H9 (cell line): ENCODE measurements at regions not wholly inside any gene's neighbourhood (a gene's known extent, or its start where the extent isn't known, plus 50 kb on each side); places are given as distances from the start of the nearest gene placed in this dataset.

Experiments used
- DNase-seq: peaks from one replicate; pipeline ENCODE4 v3.0.0-alpha.2; 2017
- H2AFZ ChIP-seq: one replicate; pipeline ENCODE4 v1.6.1; 2013; ENCODE audit warnings: mild to moderate bottlenecking, low read length, control low read depth, moderate library complexity
- H2AK5ac ChIP-seq: 2 replicates; pipeline ENCODE4 v1.6.1; 2013; ENCODE audit warnings: low read length, control low read depth, mixed read lengths; ENCODE audit not compliant: insufficient read length
- H2BK120ac ChIP-seq: one replicate; pipeline ENCODE4 v1.6.1; 2013; ENCODE audit warnings: low read depth, mild to moderate bottlenecking, low read length, control low read depth, inconsistent platforms; ENCODE audit not compliant: poor library complexity, severe bottlenecking
- H2BK12ac ChIP-seq: 2 replicates; pipeline ENCODE4 v1.6.1; 2013; ENCODE audit warnings: low read length, control low read depth, mixed read lengths, low read depth; ENCODE audit not compliant: insufficient read length
- H2BK15ac ChIP-seq: 2 replicates; pipeline ENCODE4 v1.6.1; 2013; ENCODE audit warnings: low read depth, low read length, control low read depth
- H2BK20ac ChIP-seq: one replicate; pipeline ENCODE4 v1.6.1; 2013; ENCODE audit warnings: low read depth, mild to moderate bottlenecking, low read length, control low read depth, inconsistent platforms; ENCODE audit not compliant: poor library complexity, severe bottlenecking
- H2BK5ac ChIP-seq: 2 replicates; pipeline ENCODE4 v1.6.1; 2013; ENCODE audit warnings: low read length, control low read depth, mixed read lengths; ENCODE audit not compliant: insufficient read length
- H3K14ac ChIP-seq: 2 replicates; pipeline ENCODE4 v1.6.1; 2013; ENCODE audit warnings: low read length, control low read depth; ENCODE audit not compliant: insufficient read depth
- H3K18ac ChIP-seq: 2 replicates; pipeline ENCODE4 v1.6.1; 2013; ENCODE audit warnings: low read depth, mild to moderate bottlenecking, mixed read lengths, low read length, control low read depth; ENCODE audit not compliant: insufficient read length
- H3K23ac ChIP-seq: 2 replicates; pipeline ENCODE4 v1.6.1; 2013; ENCODE audit warnings: low read length, control low read depth, mixed read lengths, low read depth; ENCODE audit not compliant: insufficient read length
- H3K23me2 ChIP-seq: 2 replicates; pipeline ENCODE4 v1.6.1; 2013; ENCODE audit warnings: low read depth, mild to moderate bottlenecking, mixed read lengths, low read length, control low read depth; ENCODE audit not compliant: insufficient read length, poor library complexity, severe bottlenecking
- H3K27ac ChIP-seq: 2 replicates; pipeline ENCODE4 v1.5.1; 2013; ENCODE audit warnings: low read length, control low read depth, mixed read lengths, low read depth; ENCODE audit not compliant: insufficient read length
- H3K27me3 ChIP-seq: 2 replicates; pipeline ENCODE4 v1.6.1; 2013; ENCODE audit warnings: low read length, control low read depth, inconsistent platforms; ENCODE audit not compliant: insufficient read depth
- H3K4ac ChIP-seq: 2 replicates; pipeline ENCODE4 v1.6.1; 2013; ENCODE audit warnings: low read depth, mild to moderate bottlenecking, control low read depth, inconsistent platforms, low read length, moderate library complexity
- H3K4me1 ChIP-seq: 2 replicates; pipeline ENCODE4 v1.6.1; 2013; ENCODE audit warnings: low read length, control low read depth, inconsistent platforms; ENCODE audit not compliant: insufficient read depth
- H3K4me2 ChIP-seq: 2 replicates; pipeline ENCODE4 v1.6.1; 2013; ENCODE audit warnings: low read length, control low read depth, mixed read lengths; ENCODE audit not compliant: insufficient read length, insufficient read depth
- H3K56ac ChIP-seq: 2 replicates; pipeline ENCODE4 v1.6.1; 2013; ENCODE audit warnings: low read depth, mild to moderate bottlenecking, mixed read lengths, low read length, control low read depth; ENCODE audit not compliant: insufficient read length
- H3K79me1 ChIP-seq: 2 replicates; pipeline ENCODE4 v1.6.1; 2013; ENCODE audit warnings: low read depth, mild to moderate bottlenecking, moderate library complexity, low read length, control low read depth, inconsistent platforms; ENCODE audit not compliant: insufficient read depth, poor library complexity, severe bottlenecking
- H3K79me2 ChIP-seq: 2 replicates; pipeline ENCODE4 v1.6.1; 2013; ENCODE audit warnings: low read length, control low read depth, inconsistent platforms; ENCODE audit not compliant: insufficient read depth
- H3K9ac ChIP-seq: 2 replicates; pipeline ENCODE4 v1.6.1; 2013; ENCODE audit warnings: low read length, control low read depth, mixed read lengths; ENCODE audit not compliant: insufficient read length; ENCODE audit errors: extremely low read depth
- H3K9me3 ChIP-seq: one replicate; pipeline ENCODE4 v1.6.1; 2013; ENCODE audit warnings: low read depth, low read length, inconsistent platforms; ENCODE audit not compliant: control insufficient read depth
- H3T11ph ChIP-seq: one replicate; pipeline ENCODE4 v1.6.1; 2013; ENCODE audit warnings: mild to moderate bottlenecking, low read length, control low read depth, inconsistent platforms
- H4K20me1 ChIP-seq: one replicate; pipeline ENCODE4 v1.6.1; 2013; ENCODE audit not compliant: control insufficient read depth, insufficient read length, insufficient read depth
- H4K5ac ChIP-seq: 2 replicates; pipeline ENCODE4 v1.6.1; 2013; ENCODE audit warnings: low read depth, mild to moderate bottlenecking, mixed read lengths, low read length, control low read depth; ENCODE audit not compliant: insufficient read length
- H4K8ac ChIP-seq: replicated peaks from 2 replicates; pipeline ENCODE4 v1.6.1; 2013; ENCODE audit warnings: low read length, control low read depth, mixed read lengths, low read depth; ENCODE audit not compliant: insufficient read length
- H4K91ac ChIP-seq: 2 replicates; pipeline ENCODE4 v1.6.1; 2013; ENCODE audit warnings: low read depth, mild to moderate bottlenecking, moderate library complexity, mixed read lengths, low read length, control low read depth; ENCODE audit not compliant: insufficient read length
- H3K27ac Mint-ChIP-seq, 3 experiments: 2 replicates in 2 of 3; 3 replicates in 1 of 3; pipeline ENCODE4 v1.8.0; 2020 to 2021; ENCODE audit warnings: mixed read lengths in 3 of 3, mild to moderate bottlenecking in 1 of 3, moderate library complexity in 1 of 3
- H3K27me3 Mint-ChIP-seq: 2 replicates; pipeline ENCODE4 v1.8.0; 2021; ENCODE audit warnings: low read depth, mild to moderate bottlenecking, moderate library complexity, mixed read lengths
- H3K36me3 Mint-ChIP-seq, 3 experiments: 2 replicates in 2 of 3; 3 replicates in 1 of 3; pipeline ENCODE4 v1.8.0; 2020 to 2021; ENCODE audit warnings: low read depth in 3 of 3, mixed read lengths in 3 of 3; ENCODE audit not compliant: insufficient read depth in 1 of 3
- H3K4me1 Mint-ChIP-seq, 2 experiments: 2 replicates each; pipeline ENCODE4 v1.8.0; 2020; ENCODE audit warnings: mixed read lengths in 2 of 2
- H3K4me3 Mint-ChIP-seq, 2 experiments: 2 replicates in 1 of 2; 3 replicates in 1 of 2; pipeline ENCODE4 v1.8.0; 2020 to 2021; ENCODE audit warnings: mild to moderate bottlenecking in 2 of 2, mixed read lengths in 2 of 2, moderate library complexity in 1 of 2
- H3K9me3 Mint-ChIP-seq, 2 experiments: 2 replicates in 1 of 2; 3 replicates in 1 of 2; pipeline ENCODE4 v1.8.0; 2020; ENCODE audit warnings: mild to moderate bottlenecking in 2 of 2, mixed read lengths in 2 of 2, moderate library complexity in 1 of 2
- WGBS: extraction: QIAGEN DNeasy Blood & Tissue Kit; methylation state at CpG from one replicate; pipeline ENCODE4 v1.1.7; 2013; ENCODE audit warnings: missing lambda C conversion rate, low lambda C conversion rate, mixed read lengths; ENCODE audit not compliant: insufficient read length; ENCODE audit errors: extremely low coverage; 5-methylcytosine and 5-hydroxymethylcytosine counted together
- TF ChIP-seq, protein P1 (sequence below): fragments of 200-600 bp; sonication (generic); conservative IDR thresholded peaks from 3 replicates; pipeline ENCODE4 v1.8.0; 2021; ENCODE audit warnings: antibody characterized with exemption, mild to moderate bottlenecking

DNA sequence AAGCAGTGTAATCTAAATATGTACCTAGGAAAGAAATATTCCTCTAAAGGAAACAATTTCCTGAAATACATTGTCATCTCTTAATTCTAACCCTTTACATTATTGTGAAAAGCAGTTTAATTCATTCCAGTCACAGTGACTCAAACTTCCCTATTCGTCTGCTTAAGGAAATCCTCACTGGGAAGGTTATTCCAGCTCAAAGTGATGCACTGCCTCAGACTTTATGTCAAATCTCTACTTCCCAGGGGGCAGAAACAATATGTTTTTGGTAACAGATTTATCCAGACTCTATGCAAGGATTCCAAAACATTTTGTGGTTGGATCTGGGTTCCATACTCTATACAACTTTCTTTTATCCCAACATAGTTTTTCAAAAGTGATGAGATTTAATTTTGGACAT lies 145.2 kb downstream of the NTMT2 start:
- no peak overlapping the region for H3K4me3 Mint-ChIP-seq

More for the DNA sequence above, 145.2 kb downstream of the NTMT2 start:
- H3K27ac ChIP-seq = no peak overlapping the region
- TF ChIP-seq, protein P1, sequence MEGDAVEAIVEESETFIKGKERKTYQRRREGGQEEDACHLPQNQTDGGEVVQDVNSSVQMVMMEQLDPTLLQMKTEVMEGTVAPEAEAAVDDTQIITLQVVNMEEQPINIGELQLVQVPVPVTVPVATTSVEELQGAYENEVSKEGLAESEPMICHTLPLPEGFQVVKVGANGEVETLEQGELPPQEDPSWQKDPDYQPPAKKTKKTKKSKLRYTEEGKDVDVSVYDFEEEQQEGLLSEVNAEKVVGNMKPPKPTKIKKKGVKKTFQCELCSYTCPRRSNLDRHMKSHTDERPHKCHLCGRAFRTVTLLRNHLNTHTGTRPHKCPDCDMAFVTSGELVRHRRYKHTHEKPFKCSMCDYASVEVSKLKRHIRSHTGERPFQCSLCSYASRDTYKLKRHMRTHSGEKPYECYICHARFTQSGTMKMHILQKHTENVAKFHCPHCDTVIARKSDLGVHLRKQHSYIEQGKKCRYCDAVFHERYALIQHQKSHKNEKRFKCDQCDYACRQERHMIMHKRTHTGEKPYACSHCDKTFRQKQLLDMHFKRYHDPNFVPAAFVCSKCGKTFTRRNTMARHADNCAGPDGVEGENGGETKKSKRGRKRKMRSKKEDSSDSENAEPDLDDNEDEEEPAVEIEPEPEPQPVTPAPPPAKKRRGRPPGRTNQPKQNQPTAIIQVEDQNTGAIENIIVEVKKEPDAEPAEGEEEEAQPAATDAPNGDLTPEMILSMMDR = no peak
- H2AFZ ChIP-seq = no peak overlapping the region
- H2BK5ac ChIP-seq = no peak overlapping the region
- Mint-ChIP-seq H3K36me3 (no peaks in the 10 kb centered on the region), H3K9me3 (no peaks in the 10 kb centered on the region), H3K27me3 (no peaks in the 10 kb centered on the region), H3K27ac (no peak overlapping the region), H3K4me1 (0 out of 4 replicates have a peak, but pooled peaks cover 0 to 2% of the 10 kb centered on the region in 2 experiments)
- no peaks in the 10 kb centered on the region for H3K23me2 ChIP-seq
- H3K9ac ChIP-seq = no peak overlapping the region
- H3K27me3 ChIP-seq = no peaks in the 10 kb centered on the region
- no peak for DNase-seq
- no peak overlapping the region for H4K5ac ChIP-seq
- H3K79me2 ChIP-seq = no peaks in the 10 kb centered on the region
- no peak overlapping the region for H3K23ac ChIP-seq
- H3K4me1 ChIP-seq = no peaks in the 10 kb centered on the region
- H2BK120ac ChIP-seq = no peak overlapping the region
- H3K9me3 ChIP-seq = no peaks in the 10 kb centered on the region
- H2BK20ac ChIP-seq = no peak overlapping the region
- H3K4me2 ChIP-seq = no peak overlapping the region
- no peak overlapping the region for H2AK5ac ChIP-seq
- no peak overlapping the region for H2BK12ac ChIP-seq
- no peak overlapping the region for H3K56ac ChIP-seq
- no peaks in the 10 kb centered on the region for H4K20me1 ChIP-seq
- H3T11ph ChIP-seq = no peak overlapping the region
- H4K91ac ChIP-seq = no peak overlapping the region
- no peak overlapping the region for H3K4ac ChIP-seq
- no peak overlapping the region for H3K14ac ChIP-seq
- no peaks in the 10 kb centered on the region for H3K79me1 ChIP-seq
- no peak overlapping the region for H4K8ac ChIP-seq
- no CpG with 5 or more reads among the region's 1 CpG for WGBS
- H2BK15ac ChIP-seq = no peak overlapping the region
- no peak overlapping the region for H3K18ac ChIP-seq
